ENCODE measurements at regions not wholly inside any gene's neighbourhood (a gene's known extent, or its start where the extent isn't known, plus 50 kb on each side); places are given as distances from the start of the nearest gene placed in this dataset.

DNA sequence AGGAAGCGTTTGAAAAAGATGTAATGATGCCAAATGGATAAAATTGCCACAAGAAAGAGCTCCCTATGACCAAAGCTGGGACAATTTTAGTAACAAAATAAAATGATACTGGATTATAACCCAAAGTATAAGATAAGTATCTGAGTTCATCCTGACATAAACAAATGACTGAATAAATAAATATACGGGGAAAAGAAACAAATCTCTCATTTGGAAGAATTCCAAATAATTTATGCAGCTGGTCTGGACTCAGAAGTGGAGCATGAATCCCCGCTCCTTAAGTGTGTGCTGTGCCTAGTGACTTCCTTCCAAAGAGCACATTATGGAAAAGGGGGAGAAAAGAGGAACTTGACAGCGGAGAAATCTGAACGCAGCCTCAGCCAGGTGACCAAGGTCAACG, 186.2 kb downstream of the RAMP3 start:
- Histone ChIP-seq H3K4me1 (ENCODE audit: insufficient read depth, low read length, poor library complexity, severe bottlenecking) (no peaks in the 10 kb centered on the region), H3K9ac (ENCODE audit: low read depth, low read length, poor library complexity, severe bottlenecking) (no peak overlapping the region), H3K9me2 (replicated peaks; ENCODE audit: low read depth, low read length) (no peaks in the 10 kb centered on the region), H3F3A (ENCODE audit: low read depth) (no peaks in the 10 kb centered on the region), H3K27me3 (ENCODE audit: insufficient read depth, low read length, poor library complexity, severe bottlenecking) (no peaks in the 10 kb centered on the region), H3K4me3 (ENCODE audit: low read length, poor library complexity, severe bottlenecking) (no peak overlapping the region), H3K36me3 (ENCODE audit: insufficient read depth, low read length) (no peaks in the 10 kb centered on the region), H2AFZ (ENCODE audit: low read length) (no peak overlapping the region), H3K79me2 (ENCODE audit: insufficient read depth, low read length) (no peaks in the 10 kb centered on the region), H3K9me3 (ENCODE audit: insufficient read depth, low read depth, low read length) (no peaks in the 10 kb centered on the region), H4K20me1 (ENCODE audit: insufficient read depth, low read length, poor library complexity, severe bottlenecking) (no peaks in the 10 kb centered on the region), H3K4me2 (ENCODE audit: low read depth, low read length, poor library complexity, severe bottlenecking) (no peak overlapping the region)
- no peak for TF ChIP-seq EZH2phosphoT487 (IDR thresholded peaks at IDR 0.05; ENCODE audit: borderline replicate concordance)

DNA sequence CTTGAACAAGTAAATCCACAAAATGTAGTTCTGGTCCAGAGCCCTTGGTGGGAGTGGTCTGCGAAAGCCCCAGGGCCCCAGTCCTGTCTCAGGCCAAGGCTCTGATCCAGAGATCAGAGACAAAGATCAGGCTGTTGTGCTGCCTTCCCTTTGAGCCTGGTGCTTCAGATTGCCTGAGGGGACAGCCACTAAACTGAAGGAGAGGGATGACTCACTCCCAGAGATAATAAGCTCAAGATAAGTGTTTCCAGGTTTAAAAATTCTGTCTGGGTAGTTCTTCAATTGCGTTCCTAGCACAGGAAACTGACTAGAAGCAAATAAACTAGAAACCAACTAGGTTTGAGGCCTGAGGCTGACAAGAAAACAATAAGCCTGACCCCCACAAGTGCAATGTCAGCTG, 190.2 kb downstream of the RAMP3 start:
- no peak for TF ChIP-seq EZH2phosphoT487 (IDR thresholded peaks at IDR 0.05; ENCODE audit: borderline replicate concordance)
- TF ChIP-seq, protein P1, sequence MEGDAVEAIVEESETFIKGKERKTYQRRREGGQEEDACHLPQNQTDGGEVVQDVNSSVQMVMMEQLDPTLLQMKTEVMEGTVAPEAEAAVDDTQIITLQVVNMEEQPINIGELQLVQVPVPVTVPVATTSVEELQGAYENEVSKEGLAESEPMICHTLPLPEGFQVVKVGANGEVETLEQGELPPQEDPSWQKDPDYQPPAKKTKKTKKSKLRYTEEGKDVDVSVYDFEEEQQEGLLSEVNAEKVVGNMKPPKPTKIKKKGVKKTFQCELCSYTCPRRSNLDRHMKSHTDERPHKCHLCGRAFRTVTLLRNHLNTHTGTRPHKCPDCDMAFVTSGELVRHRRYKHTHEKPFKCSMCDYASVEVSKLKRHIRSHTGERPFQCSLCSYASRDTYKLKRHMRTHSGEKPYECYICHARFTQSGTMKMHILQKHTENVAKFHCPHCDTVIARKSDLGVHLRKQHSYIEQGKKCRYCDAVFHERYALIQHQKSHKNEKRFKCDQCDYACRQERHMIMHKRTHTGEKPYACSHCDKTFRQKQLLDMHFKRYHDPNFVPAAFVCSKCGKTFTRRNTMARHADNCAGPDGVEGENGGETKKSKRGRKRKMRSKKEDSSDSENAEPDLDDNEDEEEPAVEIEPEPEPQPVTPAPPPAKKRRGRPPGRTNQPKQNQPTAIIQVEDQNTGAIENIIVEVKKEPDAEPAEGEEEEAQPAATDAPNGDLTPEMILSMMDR (conservative IDR thresholded peaks at IDR 0.05; ENCODE audit: low read length), result no peak
- Histone ChIP-seq H3K36me3 (ENCODE audit: insufficient read depth, low read length) (no peaks in the 10 kb centered on the region), H3K9ac (ENCODE audit: low read depth, low read length, poor library complexity, severe bottlenecking) (no peak overlapping the region), H3K27me3 (ENCODE audit: insufficient read depth, low read length, poor library complexity, severe bottlenecking) (no peaks in the 10 kb centered on the region), H3K79me2 (ENCODE audit: insufficient read depth, low read length) (no peaks in the 10 kb centered on the region), H3K9me3 (ENCODE audit: insufficient read depth, low read depth, low read length) (no peaks in the 10 kb centered on the region), H3K4me1 (ENCODE audit: insufficient read depth, low read length, poor library complexity, severe bottlenecking) (no peaks in the 10 kb centered on the region), H2AFZ (ENCODE audit: low read length) (no peak overlapping the region), H3K9me2 (replicated peaks; ENCODE audit: low read depth, low read length) (no peaks in the 10 kb centered on the region), H3K4me3 (ENCODE audit: low read length, poor library complexity, severe bottlenecking) (no peak overlapping the region), H3F3A (ENCODE audit: low read depth) (no peaks in the 10 kb centered on the region), H4K20me1 (ENCODE audit: insufficient read depth, low read length, poor library complexity, severe bottlenecking) (no peaks in the 10 kb centered on the region), H3K4me2 (ENCODE audit: low read depth, low read length, poor library complexity, severe bottlenecking) (no peak overlapping the region)

DNA sequence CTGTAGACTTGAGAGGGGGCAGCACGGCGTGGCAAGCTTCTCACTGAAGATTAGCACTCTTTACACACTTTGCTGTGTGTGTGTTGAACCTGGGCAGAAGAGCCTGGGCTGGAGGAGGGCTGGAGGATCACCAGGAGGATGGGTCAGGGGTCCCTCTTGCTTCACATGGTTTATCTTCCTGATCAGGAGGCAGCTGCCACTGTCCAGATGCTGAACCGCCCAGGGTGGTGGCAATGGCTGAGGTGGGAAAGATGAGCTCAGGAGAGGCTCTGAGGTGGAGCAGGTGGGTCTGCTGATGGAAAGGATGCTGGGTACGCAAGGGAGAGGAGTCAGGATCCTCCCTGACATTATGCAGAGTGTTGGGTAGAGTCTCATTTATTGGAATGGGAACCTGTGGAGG, 191.5 kb downstream of the RAMP3 start:
- Histone ChIP-seq H4K20me1 (ENCODE audit: insufficient read depth, low read length, poor library complexity, severe bottlenecking) (no peaks in the 10 kb centered on the region), H3K36me3 (ENCODE audit: insufficient read depth, low read length) (no peaks in the 10 kb centered on the region), H2AFZ (ENCODE audit: low read length) (no peak overlapping the region), H3F3A (ENCODE audit: low read depth) (no peaks in the 10 kb centered on the region), H3K9me3 (ENCODE audit: insufficient read depth, low read depth, low read length) (no peaks in the 10 kb centered on the region), H3K4me3 (ENCODE audit: low read length, poor library complexity, severe bottlenecking) (no peak overlapping the region), H3K79me2 (ENCODE audit: insufficient read depth, low read length) (no peaks in the 10 kb centered on the region), H3K27me3 (ENCODE audit: insufficient read depth, low read length, poor library complexity, severe bottlenecking) (no peaks in the 10 kb centered on the region), H3K4me1 (ENCODE audit: insufficient read depth, low read length, poor library complexity, severe bottlenecking) (no peaks in the 10 kb centered on the region), H3K9ac (ENCODE audit: low read depth, low read length, poor library complexity, severe bottlenecking) (no peak overlapping the region), H3K4me2 (ENCODE audit: low read depth, low read length, poor library complexity, severe bottlenecking) (no peak overlapping the region), H3K9me2 (replicated peaks; ENCODE audit: low read depth, low read length) (no peaks in the 10 kb centered on the region)
- TF ChIP-seq, protein P1 (conservative IDR thresholded peaks at IDR 0.05; ENCODE audit: low read length), result no peak
- no peak for TF ChIP-seq EZH2phosphoT487 (IDR thresholded peaks at IDR 0.05; ENCODE audit: borderline replicate concordance)

DNA sequence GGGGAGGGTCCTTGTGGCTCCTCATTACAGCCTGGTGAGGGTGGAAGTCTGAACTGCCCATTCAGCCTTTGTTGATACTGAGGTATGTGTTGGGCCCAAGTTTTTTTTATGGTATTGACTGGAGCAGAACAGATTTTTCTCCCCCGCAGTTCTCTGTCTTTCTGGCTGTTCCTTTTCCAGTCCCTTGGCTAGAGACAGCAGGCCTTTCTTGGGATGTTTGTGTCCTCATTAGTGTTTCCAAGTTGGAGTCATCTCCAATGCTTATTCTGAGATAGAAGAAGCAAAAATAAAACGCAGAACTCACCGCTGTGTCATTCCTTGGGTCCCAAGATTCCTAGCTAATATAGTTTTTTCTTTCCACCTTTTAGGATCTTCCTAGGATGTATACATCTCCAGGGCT, 193.3 kb downstream of the RAMP3 start:
- H3K4me2 ChIP-seq (ENCODE audit: low read depth, low read length, poor library complexity, severe bottlenecking), result no peak overlapping the region
- H4K20me1 ChIP-seq (ENCODE audit: insufficient read depth, low read length, poor library complexity, severe bottlenecking), result no peaks in the 10 kb centered on the region
- H3K79me2 ChIP-seq (ENCODE audit: insufficient read depth, low read length), result no peaks in the 10 kb centered on the region
- H3K9me3 ChIP-seq (ENCODE audit: insufficient read depth, low read depth, low read length), result no peaks in the 10 kb centered on the region
- H3F3A ChIP-seq (ENCODE audit: low read depth), result no peaks in the 10 kb centered on the region
- H3K36me3 ChIP-seq (ENCODE audit: insufficient read depth, low read length), result no peaks in the 10 kb centered on the region
- no peaks in the 10 kb centered on the region for H3K27me3 ChIP-seq (ENCODE audit: insufficient read depth, low read length, poor library complexity, severe bottlenecking)
- H3K4me3 ChIP-seq (ENCODE audit: low read length, poor library complexity, severe bottlenecking), result no peak overlapping the region
- no peak overlapping the region for H2AFZ ChIP-seq (ENCODE audit: low read length)
- TF ChIP-seq, protein P1 (conservative IDR thresholded peaks at IDR 0.05; ENCODE audit: low read length), result no peak
- no peak for TF ChIP-seq EZH2phosphoT487 (IDR thresholded peaks at IDR 0.05; ENCODE audit: borderline replicate concordance)
- no peaks in the 10 kb centered on the region for H3K4me1 ChIP-seq (ENCODE audit: insufficient read depth, low read length, poor library complexity, severe bottlenecking)
- H3K9ac ChIP-seq (ENCODE audit: low read depth, low read length, poor library complexity, severe bottlenecking), result no peak overlapping the region
- no peaks in the 10 kb centered on the region for H3K9me2 ChIP-seq (replicated peaks; ENCODE audit: low read depth, low read length)
